ENCODE measurements at regions not wholly inside any gene's neighbourhood (a gene's known extent, or its start where the extent isn't known, plus 50 kb on each side); places are given as distances from the start of the nearest gene placed in this dataset.

GRCh38 chr5:159758189-159758588 lies 158.1 kb upstream of the ADRA1B start:
- TF ChIP-seq CTCF (IDR thresholded peaks at IDR 0.05), result no peak
- TF ChIP-seq POLR2A (IDR thresholded peaks at IDR 0.05), result no peak
